A549 (cell line): ENCODE measurements at regions not wholly inside any gene's neighbourhood (a gene's known extent, or its start where the extent isn't known, plus 50 kb on each side); places are given as distances from the start of the nearest gene placed in this dataset.

Experiments
- HDAC2 ChIP-seq: fragments of 200-600 bp; sonication (generic); IDR thresholded peaks from 2 replicates; pipeline ENCODE4 v1.6.1; 2016
- JUN ChIP-seq, 2 experiments: fragments of >200 bp; sonication (Bioruptor Twin); formaldehyde crosslinking; IDR thresholded peaks; 2 replicates in 1 of 2; 3 replicates in 1 of 2; pipeline ENCODE4 v1.6.1; 2016 to 2017
- JUNB ChIP-seq: fragments of >200 bp; sonication (Bioruptor Twin); formaldehyde crosslinking; IDR thresholded peaks from 2 replicates; pipeline ENCODE4 v1.6.1; 2016
- MYC ChIP-seq: IDR thresholded peaks from 2 replicates; pipeline ENCODE4 v1.6.1; 2012; ENCODE audit warnings: mild to moderate bottlenecking, inconsistent platforms, low read length, improper control_type of control experiment, borderline replicate concordance
- POLR2A ChIP-seq: IDR thresholded peaks from 2 replicates; pipeline ENCODE4 v1.6.1; 2012; ENCODE audit warnings: mild to moderate bottlenecking, low read length
- RCOR1 ChIP-seq: fragments of 150-350 bp; IDR thresholded peaks from 2 replicates; pipeline ENCODE4 v1.6.1; 2014; ENCODE audit warnings: antibody characterized with exemption, low read length, low read depth
- SMC3 ChIP-seq: fragments of >200 bp; sonication (Bioruptor Twin); formaldehyde crosslinking; IDR thresholded peaks from 3 replicates; pipeline ENCODE4 v1.6.1; 2018; ENCODE audit warnings: inconsistent platforms
- TF ChIP-seq, protein P1 (sequence below): fragments of >200 bp; sonication (Bioruptor Twin); formaldehyde crosslinking; IDR thresholded peaks from 3 replicates; pipeline ENCODE4 v1.5.1; 2016
- TF ChIP-seq, protein P2 (sequence below): fragments of >200 bp; sonication (Bioruptor Twin); formaldehyde crosslinking; IDR thresholded peaks from 3 replicates; pipeline ENCODE4 v1.6.1; 2016

DNA sequence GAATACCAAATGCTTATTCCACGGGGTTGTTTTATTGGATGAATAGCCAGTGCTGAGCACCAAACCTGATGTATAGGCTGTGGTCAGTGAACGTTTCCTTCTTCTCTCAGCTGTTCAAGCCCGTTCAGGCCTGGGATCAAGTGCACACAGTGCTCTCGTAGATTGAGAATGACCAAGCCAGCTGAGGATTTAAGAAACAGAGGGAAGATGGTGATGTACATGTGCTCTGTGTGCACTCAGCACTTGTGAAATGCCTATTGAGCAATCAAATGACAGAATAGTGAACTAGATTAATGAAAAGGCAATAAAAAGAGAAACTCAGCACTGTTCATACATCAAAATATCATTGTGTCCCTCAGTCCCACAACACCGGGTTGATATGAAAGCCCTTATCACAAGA is 302.5 kb downstream of the BMPER start:
- TF ChIP-seq SMC3: no peak
- TF ChIP-seq MYC: no peak
- TF ChIP-seq JUN (IDR thresholded peaks at IDR 0.05): no peak
- TF ChIP-seq, protein P1, sequence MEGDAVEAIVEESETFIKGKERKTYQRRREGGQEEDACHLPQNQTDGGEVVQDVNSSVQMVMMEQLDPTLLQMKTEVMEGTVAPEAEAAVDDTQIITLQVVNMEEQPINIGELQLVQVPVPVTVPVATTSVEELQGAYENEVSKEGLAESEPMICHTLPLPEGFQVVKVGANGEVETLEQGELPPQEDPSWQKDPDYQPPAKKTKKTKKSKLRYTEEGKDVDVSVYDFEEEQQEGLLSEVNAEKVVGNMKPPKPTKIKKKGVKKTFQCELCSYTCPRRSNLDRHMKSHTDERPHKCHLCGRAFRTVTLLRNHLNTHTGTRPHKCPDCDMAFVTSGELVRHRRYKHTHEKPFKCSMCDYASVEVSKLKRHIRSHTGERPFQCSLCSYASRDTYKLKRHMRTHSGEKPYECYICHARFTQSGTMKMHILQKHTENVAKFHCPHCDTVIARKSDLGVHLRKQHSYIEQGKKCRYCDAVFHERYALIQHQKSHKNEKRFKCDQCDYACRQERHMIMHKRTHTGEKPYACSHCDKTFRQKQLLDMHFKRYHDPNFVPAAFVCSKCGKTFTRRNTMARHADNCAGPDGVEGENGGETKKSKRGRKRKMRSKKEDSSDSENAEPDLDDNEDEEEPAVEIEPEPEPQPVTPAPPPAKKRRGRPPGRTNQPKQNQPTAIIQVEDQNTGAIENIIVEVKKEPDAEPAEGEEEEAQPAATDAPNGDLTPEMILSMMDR: no peak
- TF ChIP-seq, protein P2, sequence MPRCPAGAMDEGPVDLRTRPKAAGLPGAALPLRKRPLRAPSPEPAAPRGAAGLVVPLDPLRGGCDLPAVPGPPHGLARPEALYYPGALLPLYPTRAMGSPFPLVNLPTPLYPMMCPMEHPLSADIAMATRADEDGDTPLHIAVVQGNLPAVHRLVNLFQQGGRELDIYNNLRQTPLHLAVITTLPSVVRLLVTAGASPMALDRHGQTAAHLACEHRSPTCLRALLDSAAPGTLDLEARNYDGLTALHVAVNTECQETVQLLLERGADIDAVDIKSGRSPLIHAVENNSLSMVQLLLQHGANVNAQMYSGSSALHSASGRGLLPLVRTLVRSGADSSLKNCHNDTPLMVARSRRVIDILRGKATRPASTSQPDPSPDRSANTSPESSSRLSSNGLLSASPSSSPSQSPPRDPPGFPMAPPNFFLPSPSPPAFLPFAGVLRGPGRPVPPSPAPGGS: no peak
- no peak for TF ChIP-seq POLR2A
- no peak for TF ChIP-seq RCOR1
- TF ChIP-seq HDAC2: no peak
- TF ChIP-seq JUNB: no peak
